Activated T-cell treated with anti-CD3 and anti-CD28 coated beads for 48 hours (primary cell): ENCODE measurements at regions not wholly inside any gene's neighbourhood (a gene's known extent, or its start where the extent isn't known, plus 50 kb on each side); places are given as distances from the start of the nearest gene placed in this dataset.
A peak's percentile ranks its signal among the peaks of the same experiment; 100 is the strongest.
"Not testable (repeated sequence)": the region's sequence is repeated elsewhere in the genome, so short reads cannot be mapped to it uniquely, and the experiment has no call there.

ENCODE experiments used
- DNase-seq: peaks from one replicate; pipeline ENCODE4 v3.0.0-alpha.2; 2020; ENCODE audit warnings: low read depth

DNA sequence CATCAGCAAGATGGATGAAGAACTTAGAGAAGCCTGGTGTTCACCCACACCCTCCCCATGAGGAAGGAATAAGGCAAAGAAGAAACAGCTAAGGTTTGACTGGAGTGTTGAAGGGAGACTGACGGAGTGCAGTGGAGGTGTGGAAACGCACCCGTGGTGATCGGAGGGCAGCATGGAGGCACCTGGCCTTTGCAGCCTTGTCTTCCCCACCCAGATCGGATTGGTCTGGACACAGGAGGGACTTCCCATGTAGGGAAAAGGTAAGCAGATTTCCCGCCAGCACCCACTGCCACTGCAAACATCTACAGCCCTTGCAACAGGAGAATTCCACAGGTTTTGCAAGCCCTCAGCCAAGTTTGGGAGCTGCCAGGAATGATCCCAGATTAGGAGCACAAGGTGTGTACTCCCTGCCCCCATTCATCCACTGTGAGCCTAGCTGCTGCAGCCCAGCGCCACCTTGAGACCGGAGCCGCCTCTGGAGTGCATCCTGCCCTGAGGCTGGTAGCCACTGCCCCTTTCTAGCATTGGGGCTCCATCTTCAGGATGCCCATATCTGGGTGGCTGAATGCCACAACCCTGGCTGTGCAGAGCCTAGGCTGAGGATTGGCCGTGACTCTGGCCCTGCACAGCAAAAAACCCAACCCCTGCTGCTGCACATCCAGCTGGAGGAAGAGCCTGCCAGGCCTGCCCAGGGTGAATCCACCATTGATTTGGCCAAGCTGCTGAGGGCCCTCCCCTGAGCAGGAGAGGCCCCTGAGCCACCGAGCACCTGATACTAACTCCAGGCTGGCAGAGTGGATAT lies 411.1 kb downstream of the TMEM121 start:
- DNase-seq: no peak

DNA sequence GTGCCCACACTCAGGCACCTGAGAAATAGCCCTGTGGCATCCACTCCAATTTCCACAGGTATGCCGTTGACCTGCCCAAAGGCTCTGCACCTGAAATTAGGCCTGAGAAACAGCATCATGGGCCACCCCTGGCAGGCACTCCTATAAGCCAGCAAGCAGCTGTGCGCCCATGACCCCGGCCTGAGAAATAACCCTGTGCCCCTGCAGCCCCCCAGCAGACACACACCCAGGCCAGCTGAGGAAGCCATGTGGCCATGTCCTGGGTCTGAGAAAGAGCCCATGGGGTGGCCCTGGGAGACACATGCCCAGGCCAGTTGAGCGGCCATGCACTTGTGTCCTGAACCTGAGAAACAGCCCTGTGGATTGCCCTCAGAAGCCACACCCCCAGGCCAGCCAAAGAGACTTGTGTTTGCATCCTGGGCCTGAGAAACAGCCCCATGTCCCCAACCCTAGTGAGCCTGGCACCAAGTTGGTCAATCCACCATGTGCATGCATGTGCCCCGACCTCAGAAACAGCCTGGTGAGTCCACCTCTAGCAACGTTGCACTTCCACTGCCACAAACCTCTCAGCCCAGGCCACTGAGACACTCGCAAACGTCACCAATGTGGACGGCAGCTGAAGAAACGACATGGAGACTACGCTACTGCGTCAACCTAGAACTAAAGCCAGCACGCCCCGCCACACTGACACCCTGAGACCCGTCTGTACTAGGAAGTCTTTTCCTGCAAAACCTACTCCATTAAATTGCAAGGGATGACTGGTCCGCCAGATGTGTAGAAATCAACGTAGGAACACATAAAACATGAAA lies 411.9 kb downstream of the TMEM121 start:
- DNase-seq: no peak

- no peak for DNase-seq
These were observed 412.6 kb downstream of the TMEM121 start for GRCh38 chr14:105938959-105939358.

DNA sequence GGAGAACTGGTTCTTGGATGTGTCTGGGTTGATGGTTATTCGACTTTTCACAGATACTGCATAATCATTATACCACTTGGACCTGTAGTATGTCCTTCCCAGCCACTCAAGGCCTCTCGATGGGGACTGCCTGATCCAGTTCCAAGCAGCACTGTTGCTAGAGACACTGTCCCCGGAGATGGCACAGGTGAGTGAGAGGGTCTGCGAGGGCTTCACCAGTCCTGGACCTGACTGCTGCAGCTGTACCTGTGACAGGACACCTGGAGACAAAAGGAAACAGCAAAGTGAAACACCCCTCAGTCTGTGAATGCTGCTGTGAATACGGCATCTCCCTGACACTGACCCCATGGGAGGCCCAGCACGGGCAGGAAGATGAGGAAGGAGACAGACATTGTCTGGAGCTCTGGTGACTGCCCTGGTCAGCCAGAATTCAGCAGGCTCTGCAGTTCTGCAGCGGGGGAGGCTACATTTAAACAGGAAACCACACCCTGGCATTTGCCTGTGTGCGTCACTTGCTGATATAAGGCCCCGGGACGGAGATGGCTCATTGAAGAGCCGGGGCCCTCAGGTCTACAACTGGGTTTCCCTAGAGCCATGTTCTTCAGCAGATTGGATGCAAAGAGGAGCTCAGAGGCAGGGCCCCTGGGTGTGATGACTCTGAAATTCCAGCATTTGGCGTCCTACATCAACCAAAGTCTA lies 413.6 kb downstream of the TMEM121 start:
- DNase-seq: no peak

DNA sequence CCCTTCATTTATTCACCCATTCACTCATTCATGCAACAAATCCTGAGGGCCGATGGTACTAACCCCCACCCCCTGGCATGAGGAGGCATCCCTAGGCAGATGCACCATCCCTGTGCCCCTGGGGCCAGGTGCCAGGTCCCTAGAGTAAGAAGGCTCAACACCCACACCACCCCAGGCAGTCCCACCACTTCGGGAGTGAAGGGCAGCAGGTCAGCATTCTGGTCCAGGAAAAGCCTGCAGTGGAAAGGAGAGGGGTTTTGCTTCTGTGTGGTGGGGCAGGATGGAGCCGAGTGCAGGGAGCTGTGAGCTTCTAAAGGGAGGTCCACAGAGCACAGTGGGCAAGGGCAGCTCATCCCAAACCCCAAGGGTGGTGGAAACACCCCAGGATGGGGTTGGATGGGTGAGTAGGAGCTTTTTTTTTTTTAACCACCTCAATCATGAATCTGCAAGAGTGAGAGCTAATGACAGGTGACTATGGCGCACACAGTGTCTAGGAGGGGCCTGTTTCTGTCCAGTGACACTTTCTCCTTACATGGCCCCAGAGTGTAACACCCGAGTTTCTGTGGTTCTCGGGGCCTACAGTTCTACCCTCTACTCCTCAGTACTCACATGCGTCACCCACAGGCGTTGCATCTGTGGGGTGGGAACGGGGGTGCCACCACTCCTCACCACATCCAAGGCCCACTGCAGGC lies 414.3 kb downstream of the TMEM121 start:
- no peak for DNase-seq

DNA sequence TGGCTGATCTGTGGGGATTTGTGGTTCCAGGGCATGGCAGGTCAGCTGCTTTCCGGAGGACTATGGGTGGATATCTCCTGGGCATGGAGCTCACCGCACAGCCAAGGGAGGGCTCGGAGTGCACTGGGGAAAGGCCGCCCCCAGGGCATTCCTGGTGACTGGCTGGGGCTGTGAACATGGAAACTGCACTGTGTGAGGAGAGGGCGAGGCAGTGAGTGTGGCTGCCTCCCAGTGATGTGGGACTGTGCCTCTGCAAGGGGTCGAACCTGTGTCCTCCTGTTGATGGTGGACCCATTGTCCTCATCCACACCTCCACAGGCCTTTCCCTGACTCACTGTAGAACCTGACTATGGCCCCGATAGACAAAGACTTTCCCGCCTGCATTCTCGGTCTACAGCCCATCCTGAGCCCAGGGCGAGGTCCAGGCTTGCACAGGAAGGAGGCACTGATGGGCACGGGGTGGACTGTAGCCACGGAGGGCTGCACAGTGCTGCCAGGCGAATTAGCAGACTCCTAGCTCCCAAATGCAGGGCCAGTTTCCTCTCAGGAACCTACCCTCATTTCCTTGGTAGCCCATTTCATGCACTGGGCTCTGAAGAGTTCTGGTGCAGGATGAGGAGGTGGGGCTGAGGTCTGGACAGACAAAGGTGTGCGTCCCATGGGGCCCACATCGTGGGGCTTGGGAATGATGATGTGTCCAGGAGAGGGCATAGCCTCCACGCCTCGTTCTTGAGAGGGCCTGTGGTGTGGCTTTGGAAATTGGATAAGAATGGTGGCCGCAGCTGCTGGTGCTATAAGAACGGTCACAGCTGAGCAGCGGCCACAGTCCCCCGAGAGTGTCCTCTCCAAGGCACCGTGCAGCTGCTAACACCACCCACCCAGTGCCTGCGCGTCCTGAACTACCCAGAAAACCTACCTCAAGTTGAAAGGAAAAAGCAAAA lies 415.1 kb downstream of the TMEM121 start:
- DNase-seq: no peak

GRCh38 chr14:105942725-105943124 lies 416.3 kb downstream of the TMEM121 start:
- not testable (repeated sequence) for DNase-seq

GRCh38 chr14:105943973-105944602 lies 417.7 kb downstream of the TMEM121 start:
- no peak for DNase-seq

GRCh38 chr14:105944632-105945610 lies 418.5 kb downstream of the TMEM121 start:
- DNase-seq: peak; percentile 77

DNA sequence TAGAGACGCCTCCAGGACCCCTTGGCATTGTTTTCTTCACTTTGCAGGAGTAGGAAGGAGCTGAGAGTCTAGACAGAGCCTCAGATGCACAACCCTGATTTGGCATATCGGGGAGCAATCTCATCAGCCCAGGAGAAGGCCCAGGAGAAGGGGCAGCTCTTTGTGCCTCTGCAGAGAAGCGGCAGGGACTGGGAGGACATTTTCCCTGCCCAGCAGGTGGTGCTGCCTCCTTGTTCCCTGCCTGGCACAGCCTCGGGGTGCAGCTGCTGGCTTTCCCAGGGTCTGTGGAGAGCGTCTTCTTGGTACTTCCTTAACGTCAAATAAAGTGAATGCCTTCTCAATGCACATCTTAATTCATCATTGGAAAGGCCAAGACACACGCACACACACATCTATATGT lies 419.5 kb downstream of the TMEM121 start:
- peak; percentile 27 for DNase-seq

GRCh38 chr14:105947599-105947998 lies 421.2 kb downstream of the TMEM121 start:
- DNase-seq: no peak

DNA sequence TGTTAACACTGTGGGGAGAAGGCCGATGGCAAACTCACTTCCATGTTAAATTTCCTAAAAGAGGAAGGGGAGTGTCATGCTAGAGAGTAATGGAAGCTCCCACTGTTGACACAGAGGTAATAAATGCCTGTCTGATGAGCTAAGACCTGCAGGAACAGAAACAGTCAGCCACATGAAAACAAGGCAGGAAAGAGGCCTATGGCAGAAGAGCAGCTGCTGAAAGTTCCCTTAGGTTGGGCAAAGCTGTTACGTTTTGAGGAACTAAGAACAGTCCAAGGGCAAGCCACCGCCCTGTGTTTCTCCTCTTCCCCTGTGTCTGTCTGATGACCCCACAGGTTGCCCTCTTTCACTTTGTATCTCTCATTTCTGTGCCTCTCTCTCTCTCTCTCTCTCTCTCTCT lies 422.6 kb downstream of the TMEM121 start:
- DNase-seq: not testable (repeated sequence)

DNA sequence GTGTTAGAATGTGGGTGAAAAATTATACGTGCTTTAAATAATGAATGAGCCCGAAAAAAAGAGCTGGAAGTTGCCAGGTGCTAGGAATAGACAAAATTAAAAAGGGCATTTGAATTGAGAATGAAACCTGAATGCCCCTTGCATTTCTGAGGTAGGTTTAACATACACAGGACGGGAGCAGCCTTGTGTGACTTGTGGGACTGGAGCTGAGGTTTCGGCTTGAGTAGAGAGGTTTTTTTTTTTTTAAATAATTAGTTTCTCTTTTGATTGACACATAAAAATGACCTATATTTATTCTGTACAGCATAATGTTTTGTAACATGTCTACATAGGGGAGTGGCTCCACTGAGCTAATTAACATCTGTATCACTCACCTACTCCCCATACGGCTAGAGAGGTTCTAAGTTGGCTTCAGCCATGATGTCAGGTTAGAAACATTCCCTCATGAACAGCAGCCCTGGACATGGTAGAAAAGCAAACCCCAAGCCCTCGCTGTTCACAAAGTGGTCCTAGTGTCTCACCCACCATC lies 424.0 kb downstream of the TMEM121 start:
- DNase-seq: not testable (repeated sequence)

DNA sequence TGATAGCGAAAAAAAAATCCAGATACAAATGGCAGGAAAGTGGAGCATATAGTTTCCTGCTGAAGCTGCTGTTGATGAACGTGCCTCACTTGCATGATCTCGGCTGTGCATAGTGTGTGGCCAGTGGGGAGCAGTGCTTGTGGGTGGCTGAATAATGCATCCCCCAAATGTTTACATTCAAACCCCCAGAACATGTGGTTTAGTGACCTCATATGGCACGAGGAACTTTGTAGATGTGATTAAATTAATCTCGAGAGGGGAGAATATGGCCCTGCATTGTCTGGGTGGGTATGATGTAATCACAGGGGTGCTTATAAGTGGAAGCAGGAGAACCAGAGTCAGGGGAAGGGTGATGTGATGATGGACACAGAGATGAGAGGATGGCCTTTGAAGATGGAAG lies 425.0 kb downstream of the TMEM121 start:
- no peak for DNase-seq

DNA sequence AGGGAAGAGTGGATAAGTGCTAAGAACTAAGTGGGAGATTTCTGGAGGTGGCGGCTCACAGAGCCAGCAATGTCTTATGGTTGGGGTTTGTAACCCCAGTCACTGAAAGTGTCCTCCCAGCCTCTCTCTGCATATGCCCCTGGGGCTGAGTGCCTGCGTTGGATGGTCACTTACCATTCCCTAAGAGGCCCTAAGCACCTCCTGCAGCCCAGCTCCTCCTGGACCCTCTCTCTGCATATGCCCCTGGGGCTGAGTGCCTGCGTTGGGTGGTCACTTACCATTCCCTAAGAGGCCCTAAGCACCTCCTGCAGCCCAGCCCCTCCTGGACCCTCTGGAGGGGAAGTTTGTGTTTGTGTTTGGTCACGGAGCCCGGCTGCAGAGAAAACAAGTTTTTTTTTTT lies 425.8 kb downstream of the TMEM121 start:
- no peak for DNase-seq

DNA sequence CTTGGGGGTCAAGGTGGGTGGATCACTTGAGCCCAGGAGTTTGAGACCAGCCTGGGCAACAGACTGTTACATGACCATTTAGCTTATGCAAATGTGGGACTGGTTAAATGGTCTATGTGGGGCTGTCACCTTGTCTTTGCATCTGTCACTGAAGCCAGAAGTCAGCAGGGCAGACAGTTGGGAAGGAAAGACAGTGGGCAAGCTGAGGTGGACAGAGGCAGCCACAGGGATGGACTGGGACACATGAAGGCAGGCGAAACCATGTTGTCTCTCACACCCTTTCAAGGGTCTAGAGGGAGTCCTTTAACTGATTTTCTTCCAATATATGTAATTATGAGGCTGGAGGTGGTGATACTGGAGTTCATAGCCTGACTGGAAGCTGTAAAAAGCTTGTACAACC lies 426.4 kb downstream of the TMEM121 start:
- no peak for DNase-seq

DNA sequence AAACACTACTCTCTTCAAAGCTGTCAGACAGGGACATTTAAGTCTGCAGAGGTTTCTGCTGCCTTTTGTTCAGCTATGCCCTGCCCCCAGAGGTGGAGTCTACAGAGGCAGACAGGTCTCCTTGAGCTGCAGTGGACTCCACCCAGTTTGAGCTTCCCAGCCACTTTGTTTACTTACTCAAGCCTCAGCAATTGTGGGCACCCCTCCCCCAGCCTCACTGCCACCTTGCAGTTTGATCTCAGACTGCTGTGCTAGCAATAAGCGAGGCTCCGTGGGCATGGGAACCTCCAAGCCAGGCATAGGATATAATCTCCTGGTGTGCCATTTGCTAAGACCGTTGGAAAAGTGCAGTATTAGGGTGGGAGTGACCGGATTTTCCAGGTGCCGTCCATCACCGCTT lies 435.2 kb downstream of the TMEM121 start:
- not testable (repeated sequence) for DNase-seq

DNA sequence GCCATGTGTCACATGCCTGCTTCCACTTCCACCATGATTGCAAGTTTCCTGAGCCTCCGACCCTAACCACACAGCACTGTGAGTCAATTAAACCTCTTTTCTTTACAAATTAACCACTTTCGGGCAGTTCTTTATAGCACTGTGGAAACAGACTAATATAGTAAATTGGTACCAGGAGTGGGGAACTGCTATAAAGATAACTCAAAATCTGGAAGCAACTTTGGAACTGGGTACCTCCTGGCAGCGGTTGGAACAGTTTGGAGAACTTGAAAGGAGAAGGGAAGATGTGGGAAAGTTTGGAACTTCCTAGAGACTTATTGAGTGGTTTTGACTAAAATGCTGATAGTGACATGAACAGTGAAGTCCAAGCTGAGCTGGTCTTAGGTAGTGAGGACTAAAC lies 436.1 kb downstream of the TMEM121 start:
- no peak for DNase-seq

DNA sequence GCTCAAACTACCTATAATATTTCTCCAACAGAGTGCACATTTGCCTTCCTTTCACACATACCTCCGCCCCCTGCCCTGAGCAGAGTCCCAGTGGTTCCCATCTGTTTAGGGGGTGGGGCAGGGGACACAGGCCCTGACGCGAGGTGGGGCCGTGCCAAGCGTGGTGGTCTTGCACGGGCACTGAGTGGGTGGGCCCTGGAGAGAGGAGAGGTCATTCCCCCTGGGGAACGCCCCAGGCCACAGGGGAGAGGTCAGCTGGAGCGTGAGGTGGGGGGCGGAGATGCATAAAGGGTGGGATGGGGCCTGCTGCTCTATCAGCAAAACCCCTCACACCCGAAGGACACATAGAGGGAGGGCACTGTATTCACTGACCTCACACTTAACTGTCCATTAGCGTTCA lies 441.9 kb downstream of the TMEM121 start:
- DNase-seq: no peak
